ENCODE measurements at regions not wholly inside any gene's neighbourhood (a gene's known extent, or its start where the extent isn't known, plus 50 kb on each side); places are given as distances from the start of the nearest gene placed in this dataset.

DNA sequence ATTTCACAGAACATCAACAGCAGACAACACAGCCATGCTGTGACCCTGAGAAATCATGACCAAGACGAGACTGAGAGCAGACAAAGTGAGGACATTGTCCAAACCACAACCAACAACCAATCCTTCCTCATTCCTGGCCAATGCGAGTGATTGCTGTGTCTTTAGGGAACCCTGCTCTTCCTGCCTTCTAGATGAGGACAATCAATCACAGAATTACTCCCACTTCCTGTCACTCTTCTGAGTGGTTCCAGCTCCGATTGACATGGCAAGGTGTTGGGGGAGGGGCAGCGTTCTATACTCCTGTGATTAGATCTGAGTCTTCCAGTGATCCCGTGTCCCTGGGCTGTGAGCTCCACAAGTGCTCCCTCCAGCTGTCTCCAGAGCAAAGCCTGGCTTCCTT, 227.8 kb downstream of the STIM2 start:
- TF ChIP-seq, protein P1, sequence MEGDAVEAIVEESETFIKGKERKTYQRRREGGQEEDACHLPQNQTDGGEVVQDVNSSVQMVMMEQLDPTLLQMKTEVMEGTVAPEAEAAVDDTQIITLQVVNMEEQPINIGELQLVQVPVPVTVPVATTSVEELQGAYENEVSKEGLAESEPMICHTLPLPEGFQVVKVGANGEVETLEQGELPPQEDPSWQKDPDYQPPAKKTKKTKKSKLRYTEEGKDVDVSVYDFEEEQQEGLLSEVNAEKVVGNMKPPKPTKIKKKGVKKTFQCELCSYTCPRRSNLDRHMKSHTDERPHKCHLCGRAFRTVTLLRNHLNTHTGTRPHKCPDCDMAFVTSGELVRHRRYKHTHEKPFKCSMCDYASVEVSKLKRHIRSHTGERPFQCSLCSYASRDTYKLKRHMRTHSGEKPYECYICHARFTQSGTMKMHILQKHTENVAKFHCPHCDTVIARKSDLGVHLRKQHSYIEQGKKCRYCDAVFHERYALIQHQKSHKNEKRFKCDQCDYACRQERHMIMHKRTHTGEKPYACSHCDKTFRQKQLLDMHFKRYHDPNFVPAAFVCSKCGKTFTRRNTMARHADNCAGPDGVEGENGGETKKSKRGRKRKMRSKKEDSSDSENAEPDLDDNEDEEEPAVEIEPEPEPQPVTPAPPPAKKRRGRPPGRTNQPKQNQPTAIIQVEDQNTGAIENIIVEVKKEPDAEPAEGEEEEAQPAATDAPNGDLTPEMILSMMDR (IDR thresholded peaks at IDR 0.05; ENCODE audit: low read depth, low read length, poor library complexity, severe bottlenecking), result no peak
- TF ChIP-seq EZH2phosphoT487 (IDR thresholded peaks at IDR 0.05; ENCODE audit: borderline replicate concordance, low read length), result no peak

Data from DOHH2 (cell line).